GM18861 (cell line): ENCODE measurements at regions not wholly inside any gene's neighbourhood (a gene's known extent, or its start where the extent isn't known, plus 50 kb on each side); places are given as distances from the start of the nearest gene placed in this dataset.

Experiments used
- ATAC-seq: cut with Tn5 transposase; IDR thresholded peaks from one replicate; pipeline ENCODE4 v1.9.1; 2021; ENCODE audit not compliant: unreplicated experiment

- ATAC-seq = no peak
Observed at GRCh38 chr3:104763007-104763406, 603.7 kb upstream of the ALCAM start.

DNA sequence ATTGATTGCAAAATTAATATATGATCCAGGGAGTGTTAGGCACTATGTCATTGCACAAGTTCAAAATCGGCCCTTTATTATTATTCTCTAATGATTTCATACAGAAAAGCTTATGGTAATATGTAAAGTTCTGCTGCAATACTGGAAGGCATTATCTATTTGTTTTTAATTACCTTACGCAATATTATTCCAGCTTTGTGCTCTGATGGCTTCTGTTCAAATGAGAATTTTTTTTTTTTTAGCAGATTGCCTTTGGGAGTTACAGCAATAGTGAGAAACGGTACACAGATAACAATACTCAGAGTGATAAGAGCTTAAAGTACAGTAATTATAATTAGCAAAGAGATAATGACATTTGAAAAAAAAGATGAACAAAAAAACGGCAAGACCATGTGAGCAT lies 602.2 kb upstream of the ALCAM start:
- no peak for ATAC-seq

GRCh38 chr3:104768886-104769285 lies 597.8 kb upstream of the ALCAM start:
- no peak for ATAC-seq

- ATAC-seq = no peak
Observed at GRCh38 chr3:104779324-104779723, 587.4 kb upstream of the ALCAM start.

DNA sequence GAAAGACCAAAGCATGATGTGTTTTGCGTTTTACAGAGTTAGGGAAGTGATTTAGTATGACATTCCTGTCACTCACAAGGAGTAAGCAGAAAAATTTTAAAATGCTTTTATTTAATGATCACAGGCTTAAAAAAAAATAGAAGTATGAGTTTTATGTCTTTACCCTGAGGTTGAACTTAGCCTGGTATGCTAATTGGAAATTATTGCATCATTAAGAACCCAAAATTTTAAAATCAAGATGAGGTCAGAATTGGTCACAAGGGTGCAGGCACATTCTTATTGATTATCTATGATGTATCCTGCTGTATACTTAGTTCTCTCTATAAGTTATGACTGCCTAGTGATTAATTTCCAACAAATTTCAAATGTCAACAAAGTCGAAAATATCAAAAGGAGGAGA lies 585.6 kb upstream of the ALCAM start:
- ATAC-seq = no peak

- no peak for ATAC-seq
Observed at GRCh38 chr3:104785947-104786346, 580.8 kb upstream of the ALCAM start.

DNA sequence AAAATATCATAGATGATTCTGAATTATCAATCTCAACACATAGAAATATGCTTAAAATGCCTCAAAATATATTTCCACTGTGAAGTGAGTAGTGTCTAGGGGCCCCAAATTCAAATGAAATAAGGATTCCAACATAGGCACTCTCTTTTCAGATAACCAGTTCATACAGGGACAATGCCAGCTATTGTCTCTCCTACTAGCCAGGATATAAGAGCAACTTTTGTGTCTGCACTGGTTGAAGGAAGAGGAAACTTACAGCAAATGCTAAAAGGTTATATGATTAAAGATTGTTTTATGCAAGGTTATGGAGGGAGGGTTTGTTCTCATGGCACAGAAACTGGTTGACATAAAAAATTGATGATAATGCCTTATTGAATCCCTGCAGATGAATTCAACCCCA lies 579.4 kb upstream of the ALCAM start:
- ATAC-seq = no peak

DNA sequence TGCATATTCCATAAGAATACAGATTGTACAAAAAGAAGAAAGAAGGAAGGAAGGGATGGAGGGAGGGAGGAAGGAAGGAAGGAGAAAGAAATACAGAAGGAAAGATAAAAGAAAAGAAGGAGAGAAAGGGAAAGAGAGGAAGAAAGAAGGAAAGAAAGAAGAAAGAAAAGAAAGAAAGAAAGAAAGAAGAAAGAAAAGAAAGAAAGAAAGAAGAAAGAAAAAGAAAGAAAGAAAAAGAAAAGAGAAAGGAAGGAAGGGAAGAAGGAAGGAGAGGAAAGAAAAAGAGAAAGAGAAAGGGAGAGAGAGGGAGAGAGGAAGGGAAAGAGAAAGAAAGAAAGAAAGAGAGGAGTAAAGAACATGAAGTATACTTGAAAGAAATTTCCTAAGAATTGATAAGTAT lies 577.9 kb upstream of the ALCAM start:
- ATAC-seq = no peak

- no peak for ATAC-seq
Observed at GRCh38 chr3:104791331-104791730, 575.4 kb upstream of the ALCAM start.

GRCh38 chr3:104796556-104796955 lies 570.2 kb upstream of the ALCAM start:
- no peak for ATAC-seq

DNA sequence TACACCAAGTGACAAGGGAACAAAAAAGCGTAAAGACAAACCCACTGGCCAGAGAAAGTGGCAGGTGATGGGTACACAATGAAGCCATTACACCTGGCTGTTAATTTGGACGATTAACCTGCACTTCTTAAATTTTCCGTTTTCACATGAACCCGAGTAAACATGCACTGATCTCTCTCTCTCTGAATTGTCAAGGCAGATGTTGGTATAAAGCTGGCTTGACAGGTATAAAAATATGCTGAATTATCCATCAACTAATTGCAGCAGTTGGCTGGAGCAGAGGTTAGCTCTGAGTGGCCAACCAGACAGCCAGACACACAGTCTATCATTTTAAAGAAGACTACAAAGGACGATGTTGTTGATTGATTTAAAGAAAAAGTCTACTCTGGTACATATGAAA lies 561.7 kb upstream of the ALCAM start:
- no peak for ATAC-seq

GRCh38 chr3:104805508-104805907 lies 561.2 kb upstream of the ALCAM start:
- no peak for ATAC-seq

- ATAC-seq = no peak
Observed at GRCh38 chr3:104810896-104811295, 555.8 kb upstream of the ALCAM start.

- no peak for ATAC-seq
Observed at GRCh38 chr3:104816008-104816407, 550.7 kb upstream of the ALCAM start.

- ATAC-seq = no peak
Observed at GRCh38 chr3:104816716-104817115, 550.0 kb upstream of the ALCAM start.

GRCh38 chr3:104819333-104819732 lies 547.4 kb upstream of the ALCAM start:
- ATAC-seq = no peak

DNA sequence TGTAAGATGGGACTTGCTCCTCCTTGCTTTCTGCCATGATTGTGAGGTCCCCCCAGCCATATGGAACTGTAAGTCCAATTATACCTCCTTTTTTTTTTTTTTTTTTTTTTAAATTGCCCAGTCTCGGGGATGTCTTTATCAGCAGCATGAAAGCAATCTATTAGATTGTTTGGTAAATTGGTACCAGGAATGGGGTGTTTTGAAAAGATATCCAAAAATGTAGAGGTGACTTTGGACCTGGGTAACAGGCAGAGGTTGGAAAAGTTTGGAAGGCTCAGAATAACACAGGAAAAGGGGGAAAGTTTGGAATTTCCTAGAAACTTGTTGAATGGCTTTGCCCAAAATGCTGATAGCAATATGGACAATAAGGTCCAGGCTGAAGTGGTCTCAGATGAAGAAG lies 545.8 kb upstream of the ALCAM start:
- ATAC-seq = no peak

DNA sequence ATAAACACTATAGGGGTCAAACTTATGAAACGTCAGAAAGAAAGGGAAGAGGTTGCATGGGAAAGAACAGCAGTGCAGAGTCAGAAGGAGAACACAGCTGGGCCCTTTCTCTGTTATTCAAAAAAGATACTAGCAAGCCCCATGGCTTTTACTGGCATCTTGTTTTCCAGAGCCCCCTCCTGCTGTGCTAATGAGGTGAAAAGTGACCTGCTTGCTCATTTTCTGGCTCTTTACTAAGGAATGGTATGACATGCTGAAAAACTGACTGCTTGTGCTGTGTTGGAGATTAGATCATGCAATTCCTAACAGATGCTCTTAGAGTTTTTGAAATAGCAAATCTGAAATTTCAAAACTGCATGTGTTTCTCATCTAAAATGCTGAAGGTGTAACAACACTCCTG lies 541.6 kb upstream of the ALCAM start:
- ATAC-seq = no peak

GRCh38 chr3:104831071-104831470 lies 535.6 kb upstream of the ALCAM start:
- ATAC-seq = no peak

DNA sequence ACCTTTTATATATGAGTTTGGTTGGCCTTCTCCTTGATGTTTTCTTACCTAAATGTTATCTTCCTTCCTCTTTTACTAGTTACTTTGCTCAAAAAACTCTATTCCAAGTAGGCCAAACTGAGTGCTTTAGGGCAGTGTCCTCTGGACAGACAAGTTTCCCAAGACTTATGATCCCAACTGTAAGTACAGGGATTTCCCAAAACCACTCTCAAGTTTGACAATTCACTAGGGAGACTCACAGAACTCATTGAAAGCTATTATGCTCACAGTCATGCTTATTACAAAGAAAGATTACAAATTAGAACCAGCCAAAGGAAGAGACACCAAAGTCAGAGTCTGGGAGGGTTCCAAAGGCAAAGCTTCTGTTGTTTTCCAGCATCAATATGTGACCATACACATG lies 534.2 kb upstream of the ALCAM start:
- no peak for ATAC-seq

- no peak for ATAC-seq
Observed at GRCh38 chr3:104835376-104835775, 531.3 kb upstream of the ALCAM start.

GRCh38 chr3:104846270-104846669 lies 520.4 kb upstream of the ALCAM start:
- no peak for ATAC-seq

DNA sequence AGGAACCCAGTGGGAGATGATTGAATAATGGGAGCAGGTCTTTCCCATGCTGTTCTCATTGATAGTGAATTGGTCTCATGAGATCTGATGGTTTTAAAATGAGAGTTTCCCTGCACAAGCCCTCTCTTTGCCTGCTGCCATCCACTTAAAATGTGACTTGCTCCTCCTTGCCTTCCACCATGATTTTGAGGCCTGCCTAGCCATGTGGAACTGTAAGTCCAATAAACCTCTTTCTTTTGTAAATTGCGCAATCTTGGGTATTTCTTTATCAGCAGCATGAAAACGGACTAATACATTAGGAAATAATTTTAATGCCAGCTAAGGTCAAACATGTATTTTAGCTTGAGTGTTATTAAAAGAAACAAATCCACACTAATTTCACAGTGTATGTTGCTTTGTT lies 517.6 kb upstream of the ALCAM start:
- no peak for ATAC-seq

DNA sequence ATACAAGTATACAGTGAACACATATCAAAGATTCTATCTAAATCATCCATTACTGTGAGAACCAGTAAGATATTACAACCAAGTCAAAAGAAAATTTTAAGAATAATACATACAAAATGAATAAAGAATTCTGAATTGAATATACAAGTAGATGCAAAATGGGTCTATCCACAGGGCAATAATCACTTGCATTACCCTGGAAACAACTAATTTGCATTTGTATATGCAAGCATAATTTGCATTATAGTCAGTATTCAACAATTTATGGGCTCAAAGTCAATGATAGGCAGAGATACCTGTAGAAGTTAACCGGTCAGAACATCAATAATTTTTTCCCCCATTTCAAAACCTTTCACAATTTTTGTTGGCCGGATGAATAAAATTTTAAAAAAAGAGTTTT lies 512.2 kb upstream of the ALCAM start:
- no peak for ATAC-seq
